ENCODE measurements at regions not wholly inside any gene's neighbourhood (a gene's known extent, or its start where the extent isn't known, plus 50 kb on each side); places are given as distances from the start of the nearest gene placed in this dataset.

GRCh38 chr2:42888321-42889245 lies 96.2 kb upstream of the HAAO start:
- no peak overlapping the region for H3K27ac ChIP-seq (ENCODE audit: low read depth in 1 of 2, low read length in 2 of 2)
- peaks cover 0 to 2% (median 0%) of the 10 kb centered on the region in 4 donors for H3K9me3 ChIP-seq (ENCODE audit: control insufficient read depth in 4 of 4, low read length in 3 of 4)
- no peak for TF ChIP-seq RXRA (IDR thresholded peaks at IDR 0.05)
- TF ChIP-seq ZBTB33 (IDR thresholded peaks at IDR 0.05), result no peak
- TF ChIP-seq MAX (IDR thresholded peaks at IDR 0.05), result no peak
- TF ChIP-seq GABPA (IDR thresholded peaks at IDR 0.05 in 1 of 2, conservative IDR thresholded peaks at IDR 0.05 in 1 of 2), result no peak
- no peak for TF ChIP-seq YY1 (IDR thresholded peaks at IDR 0.05)
- no peak for TF ChIP-seq FOXA2 (IDR thresholded peaks at IDR 0.05)
- TF ChIP-seq CTCF (IDR thresholded peaks at IDR 0.05; ENCODE audit: low read depth, low read length, missing input control), result no peak
- no peak for TF ChIP-seq EGR1 (IDR thresholded peaks at IDR 0.05; ENCODE audit: low read depth in 2 of 2)
- no peak for TF ChIP-seq HNF4A (conservative IDR thresholded peaks at IDR 0.05)
- TF ChIP-seq HNF4G (IDR thresholded peaks at IDR 0.05), result no peak
- TF ChIP-seq ATF3 (IDR thresholded peaks at IDR 0.05), result no peak
- no peak for TF ChIP-seq JUND (IDR thresholded peaks at IDR 0.05)
- TF ChIP-seq, protein P1, sequence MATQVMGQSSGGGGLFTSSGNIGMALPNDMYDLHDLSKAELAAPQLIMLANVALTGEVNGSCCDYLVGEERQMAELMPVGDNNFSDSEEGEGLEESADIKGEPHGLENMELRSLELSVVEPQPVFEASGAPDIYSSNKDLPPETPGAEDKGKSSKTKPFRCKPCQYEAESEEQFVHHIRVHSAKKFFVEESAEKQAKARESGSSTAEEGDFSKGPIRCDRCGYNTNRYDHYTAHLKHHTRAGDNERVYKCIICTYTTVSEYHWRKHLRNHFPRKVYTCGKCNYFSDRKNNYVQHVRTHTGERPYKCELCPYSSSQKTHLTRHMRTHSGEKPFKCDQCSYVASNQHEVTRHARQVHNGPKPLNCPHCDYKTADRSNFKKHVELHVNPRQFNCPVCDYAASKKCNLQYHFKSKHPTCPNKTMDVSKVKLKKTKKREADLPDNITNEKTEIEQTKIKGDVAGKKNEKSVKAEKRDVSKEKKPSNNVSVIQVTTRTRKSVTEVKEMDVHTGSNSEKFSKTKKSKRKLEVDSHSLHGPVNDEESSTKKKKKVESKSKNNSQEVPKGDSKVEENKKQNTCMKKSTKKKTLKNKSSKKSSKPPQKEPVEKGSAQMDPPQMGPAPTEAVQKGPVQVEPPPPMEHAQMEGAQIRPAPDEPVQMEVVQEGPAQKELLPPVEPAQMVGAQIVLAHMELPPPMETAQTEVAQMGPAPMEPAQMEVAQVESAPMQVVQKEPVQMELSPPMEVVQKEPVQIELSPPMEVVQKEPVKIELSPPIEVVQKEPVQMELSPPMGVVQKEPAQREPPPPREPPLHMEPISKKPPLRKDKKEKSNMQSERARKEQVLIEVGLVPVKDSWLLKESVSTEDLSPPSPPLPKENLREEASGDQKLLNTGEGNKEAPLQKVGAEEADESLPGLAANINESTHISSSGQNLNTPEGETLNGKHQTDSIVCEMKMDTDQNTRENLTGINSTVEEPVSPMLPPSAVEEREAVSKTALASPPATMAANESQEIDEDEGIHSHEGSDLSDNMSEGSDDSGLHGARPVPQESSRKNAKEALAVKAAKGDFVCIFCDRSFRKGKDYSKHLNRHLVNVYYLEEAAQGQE (IDR thresholded peaks at IDR 0.05), result no peak
- TF ChIP-seq RAD21 (IDR thresholded peaks at IDR 0.05), result no peak
- no peak overlapping the region for H3K9ac ChIP-seq (ENCODE audit: low read depth in 1 of 2, low read length in 2 of 2)
- H3K4me3 ChIP-seq (ENCODE audit: low read depth in 1 of 3, low read length in 3 of 3), result no peak overlapping the region
- no peaks in the 10 kb centered on the region for H3K27me3 ChIP-seq (ENCODE audit: control insufficient read depth in 4 of 4, insufficient read depth in 4 of 4, low read length in 3 of 4)
- WGBS, result 90% methylated on average over 5 of the region's 5 CpGs
- H3K36me3 ChIP-seq (ENCODE audit: control insufficient read depth in 4 of 4, insufficient read depth in 3 of 4, low read depth in 1 of 4, low read length in 3 of 4), result no peaks in the 10 kb centered on the region
- DNase-seq (ENCODE audit: low spot score), result no peak
- no peaks in the 10 kb centered on the region for H3K4me1 ChIP-seq (ENCODE audit: control insufficient read depth in 4 of 4, insufficient read depth in 4 of 4, low read length in 3 of 4)

Measured in liver (tissue), 8 donors.